B cell (primary cell): ENCODE measurements at regions not wholly inside any gene's neighbourhood (a gene's known extent, or its start where the extent isn't known, plus 50 kb on each side); places are given as distances from the start of the nearest gene placed in this dataset.
A peak's percentile ranks its signal among the peaks of the same experiment; 100 is the strongest.

ENCODE experiments used
- ATAC-seq: fragments of 200-7000 bp; cut with Tn5 transposase; one replicate; pipeline ENCODE4 v1.10.0; 2021; ENCODE audit warnings: low read depth, mild to moderate bottlenecking, moderate number of reproducible peaks, moderate library complexity
- CTCF ChIA-PET: fragments of 350-600 bp; sonication (Branson Sonifier 250); formaldehyde crosslinking; loops from one replicate; lab custom pipeline; 2021; ENCODE audit warnings: antibody characterized with exemption, inconsistent platforms; lab: Charles Lee
- POLR2A ChIA-PET: fragments of 350-600 bp; sonication (Branson Sonifier 250); formaldehyde crosslinking; loops from one replicate; lab custom pipeline; 2021; ENCODE audit warnings: antibody characterized with exemption; lab: Charles Lee
- DNase-seq: peaks from one replicate; pipeline ENCODE4 v3.0.0; 2013
- H2AFZ ChIP-seq: 2 replicates; pipeline ENCODE4 v1.6.1; 2012; ENCODE audit warnings: mild to moderate bottlenecking, low read depth, low read length; ENCODE audit not compliant: insufficient read depth, poor library complexity, severe bottlenecking
- H3K27ac ChIP-seq, 2 donors: 1 replicate in 1 of 2; 2 replicates in 1 of 2; pipeline ENCODE4 v1.5.1; 2012 to 2013; ENCODE audit warnings: low read length in 2 of 2, mild to moderate bottlenecking in 2 of 2, moderate library complexity in 1 of 2
- H3K27me3 ChIP-seq, 4 experiments: fragments of 200-600 bp in 1 of 4; sonication (generic) in 1 of 4; replicated peaks in 1 of 4; 1 replicate in 2 of 4; 2 replicates in 2 of 4; pipeline versions ENCODE4 v1.6.1 to v1.7.0; 2013 to 2016; ENCODE audit warnings: low read length in 3 of 4, mild to moderate bottlenecking in 2 of 4, mixed read lengths in 1 of 4, moderate library complexity in 1 of 4; ENCODE audit not compliant: insufficient read depth in 4 of 4, control insufficient read depth in 3 of 4; ENCODE audit errors: control extremely low read depth in 1 of 4
- H3K36me3 ChIP-seq, 2 experiments: replicated peaks in 1 of 2; 1 replicate in 1 of 2; 2 replicates in 1 of 2; pipeline versions ENCODE4 v1.6.1 to v1.7.1; 2013; ENCODE audit warnings: low read length in 1 of 2; ENCODE audit not compliant: insufficient read depth in 2 of 2, control insufficient read depth in 1 of 2; ENCODE audit errors: control extremely low read depth in 1 of 2, extremely low read depth in 1 of 2
- H3K4me1 ChIP-seq, 2 donors: fragments of 200-600 bp in 1 of 2; sonication (generic) in 1 of 2; 1 replicate in 1 of 2; 2 replicates in 1 of 2; pipeline versions ENCODE4 v1.5.1 to v1.6.1; 2013 to 2017; ENCODE audit warnings: low read length in 2 of 2; ENCODE audit not compliant: control insufficient read depth in 2 of 2, insufficient read depth in 2 of 2
- H3K4me2 ChIP-seq: replicated peaks from 2 replicates; pipeline ENCODE3; 2012; ENCODE audit warnings: mild to moderate bottlenecking, low read depth, low read length; ENCODE audit not compliant: poor library complexity, severe bottlenecking
- H3K4me3 ChIP-seq, 5 experiments: fragments of 200-600 bp in 1 of 5; sonication (generic) in 1 of 5; 1 replicate in 3 of 5; 2 replicates in 2 of 5; pipeline versions ENCODE4 v1.5.1 to v1.7.0; 2011 to 2016; ENCODE audit warnings: low read length in 4 of 5, mild to moderate bottlenecking in 4 of 5, low read depth in 2 of 5, control low read depth in 1 of 5, moderate library complexity in 1 of 5; ENCODE audit not compliant: insufficient read depth in 1 of 5; ENCODE audit errors: control extremely low read depth in 1 of 5, extremely low read depth in 1 of 5
- H3K79me2 ChIP-seq: fragments of 200-600 bp; sonication (generic); one replicate; pipeline ENCODE4 v1.6.0; 2016; ENCODE audit warnings: low read length; ENCODE audit not compliant: control insufficient read depth, insufficient read depth
- H3K9ac ChIP-seq: fragments of 200-600 bp; sonication (generic); 2 replicates; pipeline ENCODE4 v1.6.1; 2017; ENCODE audit warnings: mild to moderate bottlenecking, low read length, moderate library complexity
- H3K9me3 ChIP-seq, 3 donors: one replicate each; pipeline versions ENCODE4 v1.6.1 to v1.7.1; 2013; ENCODE audit warnings: low read length in 2 of 3; ENCODE audit not compliant: control insufficient read depth in 2 of 3, insufficient read depth in 1 of 3; ENCODE audit errors: control extremely low read depth in 1 of 3
- H4K20me1 ChIP-seq: 2 replicates; pipeline ENCODE4 v1.6.0; 2012; ENCODE audit warnings: mild to moderate bottlenecking, low read length; ENCODE audit not compliant: insufficient read depth, control insufficient read depth, poor library complexity, severe bottlenecking
- H3K27ac Mint-ChIP-seq: one replicate; pipeline ENCODE4 v1.8.0; 2021; ENCODE audit warnings: mixed read lengths
- H3K27me3 Mint-ChIP-seq: one replicate; pipeline ENCODE4 v1.8.0; 2021; ENCODE audit warnings: mixed read lengths
- H3K4me1 Mint-ChIP-seq: one replicate; pipeline ENCODE4 v1.8.0; 2021; ENCODE audit warnings: mixed read lengths
- H3K4me3 Mint-ChIP-seq: one replicate; pipeline ENCODE4 v1.8.0; 2021; ENCODE audit warnings: mixed read lengths
- H3K9me3 Mint-ChIP-seq: one replicate; pipeline ENCODE4 v1.8.0; 2022; ENCODE audit warnings: mixed read lengths; ENCODE audit not compliant: insufficient read depth
- EZH2 ChIP-seq: IDR thresholded peaks from 2 replicates; pipeline ENCODE4 v1.6.1; 2012; ENCODE audit warnings: borderline replicate concordance, low read depth, mild to moderate bottlenecking, moderate library complexity, low read length; ENCODE audit not compliant: insufficient read depth, poor library complexity, severe bottlenecking
- WGBS: methylation state at CpG from one replicate; pipeline ENCODE4 v1.1.5; 2013; ENCODE audit warnings: missing lambda C conversion rate; ENCODE audit not compliant: insufficient coverage; 5-methylcytosine and 5-hydroxymethylcytosine counted together
- intact Hi-C: fragments of 100-400 bp; cut with micrococcal nuclease; formaldehyde crosslinking; loops from one replicate; pipeline ENCODE4 v1.10.0; 2022
- TF ChIP-seq, protein P1 (sequence below): fragments of 200-600 bp; IDR thresholded peaks from one replicate; pipeline ENCODE4 v1.8.0; 2022; ENCODE audit warnings: antibody characterized with exemption, mild to moderate bottlenecking

GRCh38 chr9:1875251-1875851 is 139.8 kb upstream of the SMARCA2 start:
- no peak overlapping the region for H3K27ac Mint-ChIP-seq
- Histone ChIP-seq H4K20me1 (no peaks in the 10 kb centered on the region), H2AFZ (no peak overlapping the region), H3K4me2 (no peak overlapping the region), H3K4me1 (peaks cover 7 to 12% of the 10 kb centered on the region in 2 donors), H3K27me3 (no peaks in the 10 kb centered on the region), H3K36me3 (no peaks in the 10 kb centered on the region), H3K4me3 (no peak overlapping the region), H3K9me3 (no peaks in the 10 kb centered on the region), H3K27ac (no peak overlapping the region), H3K9ac (no peak overlapping the region), H3K79me2 (no peaks in the 10 kb centered on the region)
- TF ChIP-seq EZH2: no peak
- TF ChIP-seq, protein P1, sequence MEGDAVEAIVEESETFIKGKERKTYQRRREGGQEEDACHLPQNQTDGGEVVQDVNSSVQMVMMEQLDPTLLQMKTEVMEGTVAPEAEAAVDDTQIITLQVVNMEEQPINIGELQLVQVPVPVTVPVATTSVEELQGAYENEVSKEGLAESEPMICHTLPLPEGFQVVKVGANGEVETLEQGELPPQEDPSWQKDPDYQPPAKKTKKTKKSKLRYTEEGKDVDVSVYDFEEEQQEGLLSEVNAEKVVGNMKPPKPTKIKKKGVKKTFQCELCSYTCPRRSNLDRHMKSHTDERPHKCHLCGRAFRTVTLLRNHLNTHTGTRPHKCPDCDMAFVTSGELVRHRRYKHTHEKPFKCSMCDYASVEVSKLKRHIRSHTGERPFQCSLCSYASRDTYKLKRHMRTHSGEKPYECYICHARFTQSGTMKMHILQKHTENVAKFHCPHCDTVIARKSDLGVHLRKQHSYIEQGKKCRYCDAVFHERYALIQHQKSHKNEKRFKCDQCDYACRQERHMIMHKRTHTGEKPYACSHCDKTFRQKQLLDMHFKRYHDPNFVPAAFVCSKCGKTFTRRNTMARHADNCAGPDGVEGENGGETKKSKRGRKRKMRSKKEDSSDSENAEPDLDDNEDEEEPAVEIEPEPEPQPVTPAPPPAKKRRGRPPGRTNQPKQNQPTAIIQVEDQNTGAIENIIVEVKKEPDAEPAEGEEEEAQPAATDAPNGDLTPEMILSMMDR: no peak
- WGBS: 82% methylated on average over 7 of the region's 8 CpGs
- ChIA-PET CTCF (no interaction called here), POLR2A (no interaction called here)
- no peak overlapping the region for H3K4me3 Mint-ChIP-seq
- H3K9me3 Mint-ChIP-seq: no peaks in the 10 kb centered on the region
- intact Hi-C loops: no loop called here
- H3K4me1 Mint-ChIP-seq: peaks cover 15% of the 10 kb centered on the region
- DNase-seq: no peak
- ATAC-seq: no peak
- no peaks in the 10 kb centered on the region for H3K27me3 Mint-ChIP-seq

- H3K4me3 ChIP-seq: no peak overlapping the region
- ChIA-PET POLR2A (no interaction called here), CTCF (no interaction called here)
- ATAC-seq (no peak), DNase-seq (no peak)
- H3K27ac ChIP-seq: no peak overlapping the region
- no peaks in the 10 kb centered on the region for H3K9me3 ChIP-seq
- H4K20me1 ChIP-seq: no peaks in the 10 kb centered on the region
- H3K27me3 Mint-ChIP-seq: no peaks in the 10 kb centered on the region
- peak overlapping the region; percentile 16 for H2AFZ ChIP-seq
- H3K27ac Mint-ChIP-seq: no peak overlapping the region
- H3K27me3 ChIP-seq: no peaks in the 10 kb centered on the region
- no peak overlapping the region for H3K4me3 Mint-ChIP-seq
- WGBS: 42% methylated on average over 3 of the region's 5 CpGs
- no peak overlapping the region for H3K4me2 ChIP-seq
- H3K9me3 Mint-ChIP-seq: no peaks in the 10 kb centered on the region
- intact Hi-C loops: no loop called here
- H3K36me3 ChIP-seq: no peaks in the 10 kb centered on the region
- H3K79me2 ChIP-seq: no peaks in the 10 kb centered on the region
- peaks cover 7 to 12% of the 10 kb centered on the region in 2 donors for H3K4me1 ChIP-seq
- H3K9ac ChIP-seq: no peak overlapping the region
- TF ChIP-seq, protein P1: no peak
- no peak for TF ChIP-seq EZH2
- peaks cover 15% of the 10 kb centered on the region for H3K4me1 Mint-ChIP-seq
These were observed 139.2 kb upstream of the SMARCA2 start for GRCh38 chr9:1875921-1876448.
